ENCODE measurements at regions not wholly inside any gene's neighbourhood (a gene's known extent, or its start where the extent isn't known, plus 50 kb on each side); places are given as distances from the start of the nearest gene placed in this dataset.

DNA sequence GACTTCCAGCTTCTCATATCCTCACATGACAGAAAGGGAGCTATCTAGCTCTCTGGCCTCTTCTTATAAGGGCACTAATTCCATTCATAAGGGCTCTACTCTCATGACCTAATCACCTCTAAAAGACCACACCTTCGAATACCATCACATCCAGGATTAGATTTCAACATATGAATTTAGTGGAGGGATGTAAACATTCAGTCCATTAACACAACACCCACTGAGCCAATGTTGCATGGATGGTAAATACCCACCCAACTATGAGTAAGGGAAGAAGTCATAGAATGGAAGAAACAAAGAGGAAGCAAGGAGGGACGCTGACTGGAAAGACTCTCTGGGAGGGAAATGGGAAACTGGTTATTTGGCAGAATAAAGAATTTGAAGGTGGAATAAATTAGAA is 112.6 kb upstream of the CCDC112 start:
- Mint-ChIP-seq H3K27ac (no peak overlapping the region), H3K4me1 (ENCODE audit: low read depth) (peaks cover 7% of the 10 kb centered on the region), H3K4me3 (no peak overlapping the region), H3K36me3 (ENCODE audit: low read depth) (no peaks in the 10 kb centered on the region), H3K27me3 (ENCODE audit: insufficient read depth) (peaks cover 1% of the 10 kb centered on the region; the same call in 1 of the 2 replicates), H3K9me3 (no peaks in the 10 kb centered on the region)
- DNase-seq = no peak
- TF ChIP-seq, protein P1, sequence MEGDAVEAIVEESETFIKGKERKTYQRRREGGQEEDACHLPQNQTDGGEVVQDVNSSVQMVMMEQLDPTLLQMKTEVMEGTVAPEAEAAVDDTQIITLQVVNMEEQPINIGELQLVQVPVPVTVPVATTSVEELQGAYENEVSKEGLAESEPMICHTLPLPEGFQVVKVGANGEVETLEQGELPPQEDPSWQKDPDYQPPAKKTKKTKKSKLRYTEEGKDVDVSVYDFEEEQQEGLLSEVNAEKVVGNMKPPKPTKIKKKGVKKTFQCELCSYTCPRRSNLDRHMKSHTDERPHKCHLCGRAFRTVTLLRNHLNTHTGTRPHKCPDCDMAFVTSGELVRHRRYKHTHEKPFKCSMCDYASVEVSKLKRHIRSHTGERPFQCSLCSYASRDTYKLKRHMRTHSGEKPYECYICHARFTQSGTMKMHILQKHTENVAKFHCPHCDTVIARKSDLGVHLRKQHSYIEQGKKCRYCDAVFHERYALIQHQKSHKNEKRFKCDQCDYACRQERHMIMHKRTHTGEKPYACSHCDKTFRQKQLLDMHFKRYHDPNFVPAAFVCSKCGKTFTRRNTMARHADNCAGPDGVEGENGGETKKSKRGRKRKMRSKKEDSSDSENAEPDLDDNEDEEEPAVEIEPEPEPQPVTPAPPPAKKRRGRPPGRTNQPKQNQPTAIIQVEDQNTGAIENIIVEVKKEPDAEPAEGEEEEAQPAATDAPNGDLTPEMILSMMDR (IDR thresholded peaks at IDR 0.05) = no peak

DNA sequence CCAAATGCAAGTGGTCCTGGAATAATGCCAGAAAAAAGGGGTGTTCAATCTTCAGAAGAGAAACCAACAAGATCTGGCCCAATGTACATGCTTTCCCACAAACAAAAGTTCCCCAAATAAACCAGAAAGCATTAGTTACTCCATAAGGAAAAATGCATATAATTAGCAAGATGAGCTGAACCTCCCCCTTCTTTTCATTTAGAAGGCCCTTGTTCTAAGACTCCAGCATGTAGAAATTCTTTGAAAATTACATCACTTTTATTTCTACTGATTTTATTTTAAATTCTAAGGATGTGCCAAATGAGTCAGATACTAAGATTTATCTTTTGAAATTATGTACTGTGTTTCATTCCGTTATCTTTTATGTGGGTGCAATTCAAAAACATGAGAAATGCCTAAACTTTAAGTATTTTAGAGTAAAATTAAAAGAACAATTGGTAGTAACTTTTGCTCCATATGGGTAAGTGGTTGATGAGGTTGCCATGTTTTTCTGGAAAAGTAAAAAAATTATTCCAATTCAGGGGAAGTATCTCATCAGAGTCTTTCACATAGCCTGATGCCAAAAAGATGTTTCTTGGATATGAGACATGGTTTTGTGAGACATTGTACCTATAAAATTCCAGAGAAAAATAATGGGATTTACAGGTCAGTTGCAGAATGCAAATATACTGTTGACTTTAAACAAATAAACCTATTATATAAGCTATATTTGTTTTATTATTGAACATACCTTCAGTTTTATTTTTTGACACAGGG is 106.5 kb upstream of the CCDC112 start:
- Mint-ChIP-seq H3K27ac (peak overlapping the region; percentile 51), H3K4me1 (ENCODE audit: low read depth) (peaks cover 38% of the 10 kb centered on the region), H3K36me3 (ENCODE audit: low read depth) (peaks cover 7% of the 10 kb centered on the region), H3K9me3 (peaks cover 13% of the 10 kb centered on the region), H3K27me3 (ENCODE audit: insufficient read depth) (no peaks in the 10 kb centered on the region), H3K4me3 (peak overlapping the region; percentile 65)
- DNase-seq = peak; percentile 68
- TF ChIP-seq, protein P1 (IDR thresholded peaks at IDR 0.05) = no peak

DNA sequence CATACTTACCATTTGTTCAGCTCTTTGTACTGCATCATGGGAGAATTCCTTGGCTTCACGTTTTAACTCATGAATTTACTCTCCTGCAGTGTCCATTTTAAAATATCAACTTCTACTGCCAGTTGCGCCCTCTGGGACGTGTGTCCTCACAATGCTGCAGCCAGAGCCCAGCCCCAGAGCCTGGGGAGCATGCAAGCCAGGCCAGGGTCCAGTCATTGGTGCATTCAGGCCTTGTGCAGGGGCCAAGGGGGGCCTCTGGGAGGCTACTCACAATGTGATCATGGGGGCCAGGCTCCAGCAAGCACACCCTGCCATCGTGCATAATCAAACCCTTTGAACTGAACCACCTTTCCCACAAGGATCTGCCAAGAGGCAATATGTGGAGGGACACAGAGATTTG is 105.6 kb upstream of the CCDC112 start:
- Mint-ChIP-seq H3K4me3 (no peak overlapping the region), H3K4me1 (ENCODE audit: low read depth) (peaks cover 47% of the 10 kb centered on the region), H3K27ac (no peak overlapping the region), H3K9me3 (peaks cover 13% of the 10 kb centered on the region), H3K27me3 (ENCODE audit: insufficient read depth) (no peaks in the 10 kb centered on the region), H3K36me3 (ENCODE audit: low read depth) (peaks cover 7% of the 10 kb centered on the region)
- DNase-seq = no peak
- TF ChIP-seq, protein P1 (IDR thresholded peaks at IDR 0.05) = no peak

DNA sequence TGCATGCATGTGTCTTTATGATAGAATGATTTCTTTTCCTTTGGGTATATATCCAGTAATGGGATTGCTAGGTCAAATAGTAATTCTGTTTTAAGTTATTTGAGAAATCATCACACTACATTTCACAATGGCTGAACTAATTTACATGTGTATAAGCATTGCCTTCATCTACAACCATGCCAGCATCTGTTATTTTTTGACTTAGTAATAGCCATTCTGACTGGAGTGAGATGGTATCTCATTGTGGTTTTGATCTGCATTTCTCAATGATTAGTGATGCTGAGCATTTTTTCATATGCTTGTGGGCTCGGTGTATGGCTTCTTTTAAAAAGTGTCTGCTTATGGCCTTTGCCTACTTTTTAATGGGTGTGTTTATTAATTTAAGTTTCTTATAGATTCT is 102.3 kb upstream of the CCDC112 start:
- peaks cover 58% of the 10 kb centered on the region for H3K4me1 Mint-ChIP-seq (ENCODE audit: low read depth)
- peak; percentile 95 for DNase-seq
- TF ChIP-seq, protein P1 (IDR thresholded peaks at IDR 0.05) = no peak
- H3K36me3 Mint-ChIP-seq (ENCODE audit: low read depth) = peaks cover 7% of the 10 kb centered on the region
- H3K27me3 Mint-ChIP-seq (ENCODE audit: insufficient read depth) = no peaks in the 10 kb centered on the region
- peaks cover 13% of the 10 kb centered on the region for H3K9me3 Mint-ChIP-seq
- no peak overlapping the region for H3K27ac Mint-ChIP-seq
- H3K4me3 Mint-ChIP-seq = no peak overlapping the region; the same call in 1 of the 2 replicates

DNA sequence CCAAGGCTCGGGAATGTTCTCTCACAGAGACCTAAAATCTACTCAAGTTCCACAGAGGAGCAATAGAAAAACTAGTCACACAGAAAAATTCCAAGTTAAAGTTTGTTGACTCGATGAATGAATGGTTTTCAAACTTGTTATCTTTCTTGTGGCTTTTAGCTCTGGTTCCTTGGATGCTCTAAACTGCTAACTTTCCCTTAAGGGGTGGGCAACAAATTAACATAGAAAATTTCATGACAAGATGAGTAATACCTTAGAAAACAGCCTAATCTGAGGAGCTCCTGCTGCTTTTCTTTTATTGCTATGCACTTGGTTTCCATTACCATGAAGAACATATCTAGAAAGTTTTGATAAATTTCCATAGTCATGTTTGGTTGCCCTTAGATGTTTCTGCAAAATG is 100.2 kb upstream of the CCDC112 start:
- peaks cover 13% of the 10 kb centered on the region for H3K9me3 Mint-ChIP-seq
- H3K4me1 Mint-ChIP-seq (ENCODE audit: low read depth) = peaks cover 50% of the 10 kb centered on the region
- H3K4me3 Mint-ChIP-seq = no peak overlapping the region
- peak overlapping the region; percentile 43; the same call in 1 of the 2 replicates for H3K27ac Mint-ChIP-seq
- TF ChIP-seq, protein P1 (IDR thresholded peaks at IDR 0.05) = no peak
- peaks cover 7% of the 10 kb centered on the region for H3K36me3 Mint-ChIP-seq (ENCODE audit: low read depth)
- peak; percentile 25 for DNase-seq
- peaks cover 2% of the 10 kb centered on the region; the same call in 1 of the 2 replicates for H3K27me3 Mint-ChIP-seq (ENCODE audit: insufficient read depth)

Measured in HFFc6 (cell line).